HepG2 (cell line): ENCODE measurements at regions not wholly inside any gene's neighbourhood (a gene's known extent, or its start where the extent isn't known, plus 50 kb on each side); places are given as distances from the start of the nearest gene placed in this dataset.

Experiments used
- ATAC-seq: fragments of 200-7000 bp; cut with Tn5 transposase; 3 replicates; pipeline ENCODE4 v1.9.1; 2020; ENCODE audit warnings: mild to moderate bottlenecking, moderate library complexity
- BruUV-seq: library from RNA; stranded (reverse); fragments of 400-500 nt; replicated peaks from 2 replicates; lab custom pipeline; 2021; lab: Mats Ljungman, UMichigan
- CTCF ChIA-PET: fragments of 300-600 bp; formaldehyde crosslinking; extraction: SDS; loops from one replicate; lab custom pipeline; 2021; ENCODE audit warnings: low total read pairs, inconsistent platforms, low intra/inter-chr PET ratio; lab: Yijun Ruan, JAX
- POLR2A ChIA-PET: fragments of 350-600 bp; sonication (Branson Sonifier 250); formaldehyde crosslinking; loops from one replicate; lab custom pipeline; 2020; ENCODE audit warnings: antibody characterized with exemption, inconsistent platforms; lab: Yijun Ruan, JAX
- DNase-seq: peaks from one replicate; pipeline ENCODE4 v3.0.0-alpha.2; 2015; ENCODE audit warnings: low spot score
- FAIRE-seq: peaks from 3 replicates; lab custom pipeline; 2011; peaks lifted over from hg19 to GRCh38; lab: Jason Lieb, UNC
- H2AFZ ChIP-seq: one replicate; pipeline ENCODE4 v1.6.1; 2011; ENCODE audit warnings: low read length, inconsistent platforms
- H3K27ac ChIP-seq: fragments of 300-600 bp; 3 replicates; pipeline ENCODE4 v1.8.0; 2011; ENCODE audit warnings: mixed run types, mild to moderate bottlenecking, mixed read lengths, low read length, inconsistent platforms; ENCODE audit not compliant: insufficient read depth; ENCODE audit errors: extremely low read length
- H3K27me3 ChIP-seq, 2 experiments: fragments of 200-600 bp in 1 of 2; 2 replicates in 1 of 2; 3 replicates in 1 of 2; pipeline versions ENCODE4 v1.6.0 to v1.8.0; 2011; ENCODE audit warnings: low read length in 2 of 2, mild to moderate bottlenecking in 2 of 2, moderate library complexity in 2 of 2, inconsistent platforms in 1 of 2; ENCODE audit not compliant: insufficient read depth in 2 of 2, control insufficient read depth in 1 of 2
- H3K36me3 ChIP-seq, 2 experiments: fragments of 200-600 bp in 1 of 2; replicated peaks in 1 of 2; 2 replicates in 1 of 2; 3 replicates in 1 of 2; pipeline versions ENCODE4 v1.5.1 to v1.8.0; 2011; ENCODE audit warnings: low read length in 2 of 2, inconsistent platforms in 1 of 2; ENCODE audit not compliant: insufficient read depth in 2 of 2, control insufficient read depth in 1 of 2
- H3K4me1 ChIP-seq: 2 replicates; pipeline ENCODE4 v1.5.1; 2012; ENCODE audit warnings: low read length, inconsistent platforms; ENCODE audit not compliant: insufficient read depth
- H3K4me2 ChIP-seq: 2 replicates; pipeline ENCODE4 v1.6.0; 2011; ENCODE audit warnings: low read depth, low read length, inconsistent platforms
- H3K4me3 ChIP-seq, 3 experiments: fragments of 200-600 bp in 1 of 3; sonication (generic), shearing (Covaris generic) in 1 of 3; replicated peaks in 1 of 3; 2 replicates each; pipeline ENCODE4 v1.5.1; 2011 to 2016; ENCODE audit warnings: low read length in 3 of 3, inconsistent platforms in 2 of 3, low read depth in 2 of 3, mild to moderate bottlenecking in 2 of 3, control low read depth in 1 of 3, mixed read lengths in 1 of 3; ENCODE audit not compliant: insufficient read depth in 1 of 3
- H3K79me2 ChIP-seq: one replicate; pipeline ENCODE4 v1.6.1; 2011; ENCODE audit warnings: low read length, inconsistent platforms; ENCODE audit not compliant: insufficient read depth
- H3K9ac ChIP-seq: 2 replicates; pipeline ENCODE4 v1.6.0; 2011; ENCODE audit warnings: mild to moderate bottlenecking, low read depth, low read length, inconsistent platforms; ENCODE audit not compliant: insufficient read depth
- H3K9me3 ChIP-seq: 2 replicates; pipeline ENCODE4 v1.5.1; 2012; ENCODE audit warnings: mild to moderate bottlenecking, low read length
- H4K20me1 ChIP-seq: 2 replicates; pipeline ENCODE4 v1.6.0; 2011; ENCODE audit warnings: inconsistent platforms, mild to moderate bottlenecking, low read length, moderate library complexity; ENCODE audit not compliant: insufficient read depth
- CEBPB ChIP-seq: IDR thresholded peaks from 2 replicates; pipeline ENCODE4 v1.6.1; 2011; ENCODE audit warnings: low read depth, low read length, improper control_type of control experiment, borderline replicate concordance
- HOXA3 ChIP-seq: sonication (generic); formaldehyde crosslinking; IDR thresholded peaks from 2 replicates; pipeline ENCODE4 v1.5.0; 2020; ENCODE audit warnings: missing genetic modification reagents
- ISL2 ChIP-seq: sonication (generic); formaldehyde crosslinking; IDR thresholded peaks from 2 replicates; pipeline ENCODE4 v1.5.0; 2020; ENCODE audit warnings: missing genetic modification reagents
- NFRKB ChIP-seq: fragments of 450-650 bp; IDR thresholded peaks from 2 replicates; pipeline ENCODE4 v1.6.1; 2017
- POLR2AphosphoS5 ChIP-seq: IDR thresholded peaks from 2 replicates; pipeline ENCODE4 v1.6.1; 2012; ENCODE audit warnings: low read depth, low read length
- RELA ChIP-seq: sonication (generic); formaldehyde crosslinking; IDR thresholded peaks from 2 replicates; pipeline ENCODE4 v1.4.0; 2020; ENCODE audit warnings: missing genetic modification reagents
- SATB2 ChIP-seq: sonication (generic); formaldehyde crosslinking; IDR thresholded peaks from 2 replicates; pipeline ENCODE4 v1.5.0; 2020; ENCODE audit warnings: missing genetic modification reagents
- SNRNP70 ChIP-seq: fragments of 200-400 bp; formaldehyde crosslinking; IDR thresholded peaks from 2 replicates; pipeline ENCODE4 v1.6.1; 2017; ENCODE audit warnings: mild to moderate bottlenecking, low read depth, low read length, moderate library complexity
- SP5 ChIP-seq: IDR thresholded peaks from 2 replicates; pipeline ENCODE4 v1.6.1; 2016; ENCODE audit warnings: low read depth, borderline replicate concordance
- SYNCRIP ChIP-seq: fragments of 200-400 bp; formaldehyde crosslinking; IDR thresholded peaks from 2 replicates; pipeline ENCODE4 v1.6.1; 2018; ENCODE audit warnings: mild to moderate bottlenecking, low read depth, low read length; ENCODE audit not compliant: insufficient read depth
- TBX3 ChIP-seq: fragments of 450-650 bp; IDR thresholded peaks from 2 replicates; pipeline ENCODE4 v1.6.1; 2017; ENCODE audit warnings: antibody characterized with exemption, mild to moderate bottlenecking, inconsistent platforms, borderline replicate concordance
- TMF1 ChIP-seq: sonication (generic); formaldehyde crosslinking; IDR thresholded peaks from 2 replicates; pipeline ENCODE4 v1.8.1; 2022; ENCODE audit warnings: low read depth, missing genetic modification reagents
- ZNF296 ChIP-seq: sonication (generic); formaldehyde crosslinking; conservative IDR thresholded peaks from 2 replicates; pipeline ENCODE4 v1.5.0; 2020; ENCODE audit warnings: mild to moderate bottlenecking, missing genetic modification reagents
- ZNF430 ChIP-seq: sonication (generic); formaldehyde crosslinking; IDR thresholded peaks from 2 replicates; pipeline ENCODE4 v1.9.0; 2021; ENCODE audit warnings: mild to moderate bottlenecking, missing genetic modification reagents
- ZNF484 ChIP-seq: sonication (generic); formaldehyde crosslinking; IDR thresholded peaks from 2 replicates; pipeline ENCODE4 v1.5.1; 2020; ENCODE audit warnings: mild to moderate bottlenecking, low read depth, missing genetic modification reagents, borderline replicate concordance
- ZNF629 ChIP-seq: sonication (generic); formaldehyde crosslinking; conservative IDR thresholded peaks from 2 replicates; pipeline ENCODE4 v1.5.0; 2020; ENCODE audit warnings: missing genetic modification reagents
- WGBS: methylation state at CpG from one replicate; pipeline ENCODE4 v1.1.6; 2017; ENCODE audit warnings: low lambda C conversion rate; 5-methylcytosine and 5-hydroxymethylcytosine counted together
- in situ Hi-C: cut with HindIII; loops from 2 replicates; pipeline ENCODE4 v1.10.0; 2017; ENCODE audit warnings: low pct_unique_long_range_greater_than_20kb; ENCODE audit not compliant: extremely low pct_ligation_motif_present
- intact Hi-C: fragments of 100-400 bp; cut with micrococcal nuclease; formaldehyde crosslinking; loops from one replicate; pipeline ENCODE4 v1.10.0; 2022; ENCODE audit not compliant: unreplicated experiment

- Histone ChIP-seq H2AFZ (no peak overlapping the region), H3K4me3 (no peak overlapping the region), H4K20me1 (no peaks in the 10 kb centered on the region), H3K36me3 (no peaks in the 10 kb centered on the region), H3K9me3 (no peaks in the 10 kb centered on the region), H3K27ac (no peak overlapping the region), H3K4me2 (no peak overlapping the region), H3K27me3 (no peaks in the 10 kb centered on the region), H3K9ac (no peak overlapping the region), H3K4me1 (no peaks in the 10 kb centered on the region), H3K79me2 (no peaks in the 10 kb centered on the region)
- intact Hi-C loops (no loop called here), in situ Hi-C loops (no loop called here)
- ATAC-seq: no peak
- no peak for DNase-seq
- FAIRE-seq: no peak
- ChIA-PET CTCF (no interaction called here), POLR2A (no interaction called here)
- TF ChIP-seq TMF1 (CRISPR knock-in tag): no peak
- peak; percentile 61; the same call in 1 of the 2 replicates for TF ChIP-seq CEBPB
- no TSS peak for BruUV-seq
Observed at GRCh38 chr6:141491684-141492083, 641.0 kb upstream of the GJE1 start.

GRCh38 chr6:141490982-141491381 lies 641.7 kb upstream of the GJE1 start:
- CTCF ChIA-PET: no interaction called here
- no peak overlapping the region for H3K4me3 ChIP-seq
- in situ Hi-C loops: no loop called here
- no peaks in the 10 kb centered on the region for H3K36me3 ChIP-seq
- no peaks in the 10 kb centered on the region for H3K9me3 ChIP-seq
- H3K27ac ChIP-seq: no peak overlapping the region
- no peaks in the 10 kb centered on the region for H3K4me1 ChIP-seq
- BruUV-seq: no TSS peak
- H3K9ac ChIP-seq: no peak overlapping the region
- H3K27me3 ChIP-seq: no peaks in the 10 kb centered on the region
- no peak overlapping the region for H3K4me2 ChIP-seq
- no peak for TF ChIP-seq ZNF484 (CRISPR knock-in tag)
- no peak for TF ChIP-seq SP5
- TF ChIP-seq POLR2AphosphoS5: no peak
- no peak for TF ChIP-seq RELA
- no peak for TF ChIP-seq ZNF430 (CRISPR knock-in tag)
- TF ChIP-seq SATB2 (CRISPR knock-in tag): no peak
- TF ChIP-seq ZNF629 (CRISPR knock-in tag): no peak
- TF ChIP-seq NFRKB: no peak
- TF ChIP-seq SNRNP70: no peak
- no peak for TF ChIP-seq ZNF296
- no peak for TF ChIP-seq TBX3
- no peak for TF ChIP-seq SYNCRIP
- TF ChIP-seq HOXA3 (CRISPR knock-in tag): no peak
- TF ChIP-seq ISL2 (CRISPR knock-in tag): no peak
- POLR2A ChIA-PET: no interaction called here
- no peak for DNase-seq
- no peak overlapping the region for H2AFZ ChIP-seq
- H4K20me1 ChIP-seq: no peaks in the 10 kb centered on the region
- no peak for ATAC-seq
- H3K79me2 ChIP-seq: no peaks in the 10 kb centered on the region
- intact Hi-C loops: no loop called here
- 28% methylated on average over 3 of the region's 3 CpGs for WGBS
- FAIRE-seq: no peak
